Nephron (organoid): ENCODE measurements at regions not wholly inside any gene's neighbourhood (a gene's known extent, or its start where the extent isn't known, plus 50 kb on each side); places are given as distances from the start of the nearest gene placed in this dataset.

ENCODE experiments used
- H3K27ac Mint-ChIP-seq, 3 experiments: 2 replicates each; pipeline ENCODE4 v1.8.0; 2020; ENCODE audit warnings: mixed read lengths in 3 of 3, mild to moderate bottlenecking in 2 of 3, moderate library complexity in 1 of 3
- H3K27me3 Mint-ChIP-seq: 2 replicates; pipeline ENCODE4 v1.8.0; 2021; ENCODE audit warnings: low read depth, mild to moderate bottlenecking, moderate library complexity, mixed read lengths
- H3K36me3 Mint-ChIP-seq: 2 replicates; pipeline ENCODE4 v1.8.0; 2020; ENCODE audit warnings: low read depth, mixed read lengths
- H3K4me1 Mint-ChIP-seq: 2 replicates; pipeline ENCODE4 v1.8.0; 2020; ENCODE audit warnings: mixed read lengths
- H3K4me3 Mint-ChIP-seq, 3 experiments: 2 replicates each; pipeline ENCODE4 v1.8.0; 2020; ENCODE audit warnings: mild to moderate bottlenecking in 3 of 3, mixed read lengths in 3 of 3, moderate library complexity in 2 of 3
- H3K9me3 Mint-ChIP-seq: 2 replicates; pipeline ENCODE4 v1.8.0; 2020; ENCODE audit warnings: mixed read lengths
- TF ChIP-seq, protein P1 (sequence below), 3 experiments: fragments of 200-600 bp; sonication (generic); IDR thresholded peaks; one replicate each; pipeline ENCODE4 v1.5.0; 2021; ENCODE audit warnings: antibody characterized with exemption in 3 of 3; ENCODE audit not compliant: unreplicated experiment in 3 of 3

DNA sequence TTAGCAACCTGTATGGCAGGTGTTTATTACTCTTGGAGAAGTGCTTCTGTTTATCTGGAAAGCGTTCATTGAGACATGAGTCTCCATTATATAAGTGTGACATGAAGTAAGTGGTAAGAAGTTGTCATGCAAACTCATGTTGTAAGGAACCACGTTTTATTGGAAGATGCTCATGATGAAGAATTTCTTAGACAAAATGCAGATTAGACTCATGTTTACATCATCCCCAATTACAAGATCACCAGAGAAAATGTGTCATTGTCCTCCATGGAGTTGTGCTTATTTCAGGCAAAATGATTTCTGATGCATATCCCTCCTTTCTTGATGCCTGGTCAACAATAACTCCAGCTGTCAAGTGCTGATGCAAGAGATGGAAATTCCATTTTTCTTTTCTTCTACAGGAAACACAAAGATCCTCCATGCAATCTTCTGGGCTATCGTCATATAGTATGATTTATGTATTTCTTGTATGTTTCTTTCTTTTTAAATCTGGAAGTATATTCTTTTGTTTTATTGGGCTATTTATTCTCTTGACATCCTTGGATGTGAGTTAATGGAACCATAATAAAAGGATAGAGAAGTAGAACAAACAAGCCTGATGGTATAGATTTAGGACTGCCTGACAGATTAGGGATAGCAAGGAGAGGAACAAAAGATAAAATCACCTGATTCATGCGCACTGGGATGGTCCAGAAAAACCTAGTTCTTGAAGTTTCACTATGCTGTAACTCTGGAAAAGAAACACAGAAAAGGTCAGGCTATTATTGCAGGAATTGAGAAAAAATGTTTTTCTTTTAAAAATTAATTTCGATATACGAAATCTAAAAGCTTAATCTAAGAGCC lies 50.7 kb upstream of the DIAPH3 start:
- Mint-ChIP-seq H3K4me1 (no peaks in the 10 kb centered on the region), H3K27ac (no peak overlapping the region), H3K27me3 (peaks cover 3% of the 10 kb centered on the region), H3K4me3 (no peak overlapping the region), H3K9me3 (no peaks in the 10 kb centered on the region), H3K36me3 (no peaks in the 10 kb centered on the region)
- TF ChIP-seq, protein P1, sequence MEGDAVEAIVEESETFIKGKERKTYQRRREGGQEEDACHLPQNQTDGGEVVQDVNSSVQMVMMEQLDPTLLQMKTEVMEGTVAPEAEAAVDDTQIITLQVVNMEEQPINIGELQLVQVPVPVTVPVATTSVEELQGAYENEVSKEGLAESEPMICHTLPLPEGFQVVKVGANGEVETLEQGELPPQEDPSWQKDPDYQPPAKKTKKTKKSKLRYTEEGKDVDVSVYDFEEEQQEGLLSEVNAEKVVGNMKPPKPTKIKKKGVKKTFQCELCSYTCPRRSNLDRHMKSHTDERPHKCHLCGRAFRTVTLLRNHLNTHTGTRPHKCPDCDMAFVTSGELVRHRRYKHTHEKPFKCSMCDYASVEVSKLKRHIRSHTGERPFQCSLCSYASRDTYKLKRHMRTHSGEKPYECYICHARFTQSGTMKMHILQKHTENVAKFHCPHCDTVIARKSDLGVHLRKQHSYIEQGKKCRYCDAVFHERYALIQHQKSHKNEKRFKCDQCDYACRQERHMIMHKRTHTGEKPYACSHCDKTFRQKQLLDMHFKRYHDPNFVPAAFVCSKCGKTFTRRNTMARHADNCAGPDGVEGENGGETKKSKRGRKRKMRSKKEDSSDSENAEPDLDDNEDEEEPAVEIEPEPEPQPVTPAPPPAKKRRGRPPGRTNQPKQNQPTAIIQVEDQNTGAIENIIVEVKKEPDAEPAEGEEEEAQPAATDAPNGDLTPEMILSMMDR (IDR thresholded peaks at IDR 0.05; ENCODE audit: unreplicated experiment in 3 of 3) = no peak

DNA sequence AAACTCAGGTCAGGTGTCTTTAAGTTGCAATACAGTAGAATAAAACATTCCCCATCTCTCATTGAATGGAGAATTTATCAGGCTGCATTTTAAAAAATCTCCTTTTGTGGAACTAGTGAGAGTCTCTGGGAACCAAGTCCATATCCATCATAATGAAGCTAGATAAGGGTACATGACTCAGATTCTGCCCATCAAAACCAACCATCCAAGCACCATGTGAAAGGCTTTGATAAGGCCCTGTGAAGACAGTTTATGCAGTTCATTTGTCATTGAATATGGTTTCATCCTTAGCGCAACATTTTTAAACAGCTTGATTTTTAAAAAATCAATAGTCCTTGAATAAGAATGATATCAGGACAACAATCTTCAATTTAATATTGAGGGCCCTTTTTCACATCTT lies 56.3 kb upstream of the DIAPH3 start:
- Mint-ChIP-seq H3K36me3 (no peaks in the 10 kb centered on the region), H3K27ac (no peak overlapping the region), H3K27me3 (peaks cover 7% of the 10 kb centered on the region), H3K9me3 (no peaks in the 10 kb centered on the region), H3K4me1 (no peaks in the 10 kb centered on the region), H3K4me3 (no peak overlapping the region)
- TF ChIP-seq, protein P1 (IDR thresholded peaks at IDR 0.05; ENCODE audit: unreplicated experiment in 3 of 3) = no peak

DNA sequence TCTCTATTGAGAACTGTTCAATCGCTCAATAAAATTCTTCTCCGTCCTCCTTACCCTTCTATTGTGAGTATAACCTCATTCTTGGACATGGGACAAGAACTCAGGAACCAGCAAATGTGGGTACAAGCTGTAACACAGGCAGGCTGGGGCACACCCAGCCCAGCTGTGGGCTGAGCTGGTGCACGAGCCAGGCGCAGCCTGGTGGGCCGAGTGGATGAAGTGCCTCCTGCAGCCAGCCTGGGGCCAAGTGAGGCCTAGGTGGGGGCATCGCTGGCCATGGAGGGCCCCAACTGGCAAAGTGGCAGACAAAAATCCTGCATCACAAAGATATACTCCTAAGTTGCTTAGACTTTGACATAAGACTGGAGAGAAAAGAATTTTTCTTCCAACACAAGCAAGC lies 57.9 kb upstream of the DIAPH3 start:
- Mint-ChIP-seq H3K27ac (no peak overlapping the region), H3K27me3 (peaks cover 7% of the 10 kb centered on the region), H3K4me1 (no peaks in the 10 kb centered on the region), H3K4me3 (no peak overlapping the region), H3K36me3 (no peaks in the 10 kb centered on the region), H3K9me3 (no peaks in the 10 kb centered on the region)
- TF ChIP-seq, protein P1 (IDR thresholded peaks at IDR 0.05; ENCODE audit: unreplicated experiment in 3 of 3) = no peak

DNA sequence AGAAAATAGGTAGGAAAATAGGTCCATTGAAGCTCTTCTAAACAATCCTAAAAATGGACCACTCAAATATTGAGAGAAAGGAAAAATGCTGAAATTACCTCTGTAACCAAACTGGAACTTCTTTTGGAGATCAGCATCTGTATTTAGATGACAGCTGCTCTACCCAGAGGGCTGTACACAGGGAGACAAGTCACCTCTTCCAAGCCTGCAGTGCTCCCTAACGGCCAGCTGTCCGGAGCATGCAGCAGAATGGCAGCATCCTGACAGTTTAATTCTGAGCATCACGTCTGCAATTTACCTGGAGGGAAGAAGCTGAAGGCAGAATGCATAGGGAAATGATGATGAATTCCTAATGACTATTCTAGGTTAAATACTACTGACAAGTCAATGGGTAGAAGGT lies 62.8 kb upstream of the DIAPH3 start:
- Mint-ChIP-seq H3K4me3 (no peak overlapping the region), H3K27ac (no peak overlapping the region), H3K27me3 (peaks cover 3% of the 10 kb centered on the region), H3K4me1 (no peaks in the 10 kb centered on the region), H3K36me3 (no peaks in the 10 kb centered on the region), H3K9me3 (no peaks in the 10 kb centered on the region)
- TF ChIP-seq, protein P1 (IDR thresholded peaks at IDR 0.05; ENCODE audit: unreplicated experiment in 3 of 3) = peak; percentile 28 to 45 (median 33)

DNA sequence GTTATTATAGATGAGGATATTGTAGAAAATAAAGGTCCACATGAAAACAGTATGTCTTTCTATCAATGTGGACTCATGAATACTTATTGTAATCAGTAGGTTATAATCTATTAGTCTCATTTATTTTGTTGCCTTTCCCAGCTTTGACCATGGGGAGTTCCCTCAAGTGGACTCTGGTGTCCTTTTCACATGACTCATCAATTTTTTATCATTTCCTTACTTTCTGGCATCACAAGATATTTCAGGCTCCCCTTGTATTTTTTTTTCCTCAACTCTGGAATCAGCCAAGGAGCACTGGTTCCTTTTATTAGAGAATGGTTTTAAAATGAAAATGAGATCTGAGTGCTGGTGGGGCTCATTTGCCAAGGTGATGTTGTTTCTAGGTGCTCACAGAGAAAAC lies 63.4 kb upstream of the DIAPH3 start:
- Mint-ChIP-seq H3K4me1 (no peaks in the 10 kb centered on the region), H3K9me3 (no peaks in the 10 kb centered on the region), H3K4me3 (no peak overlapping the region), H3K36me3 (no peaks in the 10 kb centered on the region), H3K27me3 (peaks cover 3% of the 10 kb centered on the region), H3K27ac (no peak overlapping the region)
- TF ChIP-seq, protein P1 (IDR thresholded peaks at IDR 0.05; ENCODE audit: unreplicated experiment in 3 of 3) = no peak

DNA sequence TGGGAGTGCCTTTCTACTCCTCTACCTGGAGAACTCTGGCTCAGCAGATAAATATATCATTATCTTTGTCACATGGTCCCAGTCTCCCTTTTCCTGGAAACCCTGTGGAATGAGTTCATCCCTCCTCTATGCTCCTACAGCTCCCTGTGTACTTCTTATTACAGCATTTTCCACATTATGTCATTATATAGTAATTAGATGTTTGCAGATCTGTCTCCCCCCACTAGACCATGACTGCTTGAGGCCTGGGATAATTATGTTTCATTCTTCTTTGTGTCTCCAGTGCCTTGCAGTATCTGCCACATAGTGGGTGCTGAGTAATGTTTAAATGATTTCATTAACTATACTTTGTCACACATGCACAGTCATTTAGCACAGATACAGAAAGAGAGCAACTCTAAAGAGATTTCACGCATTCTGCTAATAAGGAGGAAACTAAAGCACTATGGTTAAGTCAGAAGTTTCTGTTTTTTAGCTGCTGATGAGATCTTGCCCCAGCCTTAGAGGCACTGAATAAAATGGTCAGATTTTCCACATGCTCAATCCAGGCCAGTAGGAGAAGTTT lies 66.1 kb upstream of the DIAPH3 start:
- no peaks in the 10 kb centered on the region for H3K27me3 Mint-ChIP-seq
- TF ChIP-seq, protein P1 (IDR thresholded peaks at IDR 0.05; ENCODE audit: unreplicated experiment in 3 of 3) = no peak
- H3K36me3 Mint-ChIP-seq = no peaks in the 10 kb centered on the region
- H3K27ac Mint-ChIP-seq = no peak overlapping the region
- H3K4me3 Mint-ChIP-seq = no peak overlapping the region
- no peaks in the 10 kb centered on the region for H3K4me1 Mint-ChIP-seq
- H3K9me3 Mint-ChIP-seq = no peaks in the 10 kb centered on the region
